ENCODE measurements at regions not wholly inside any gene's neighbourhood (a gene's known extent, or its start where the extent isn't known, plus 50 kb on each side); places are given as distances from the start of the nearest gene placed in this dataset.
"Not testable (repeated sequence)": the region's sequence is repeated elsewhere in the genome, so short reads cannot be mapped to it uniquely, and the experiment has no call there.

DNA sequence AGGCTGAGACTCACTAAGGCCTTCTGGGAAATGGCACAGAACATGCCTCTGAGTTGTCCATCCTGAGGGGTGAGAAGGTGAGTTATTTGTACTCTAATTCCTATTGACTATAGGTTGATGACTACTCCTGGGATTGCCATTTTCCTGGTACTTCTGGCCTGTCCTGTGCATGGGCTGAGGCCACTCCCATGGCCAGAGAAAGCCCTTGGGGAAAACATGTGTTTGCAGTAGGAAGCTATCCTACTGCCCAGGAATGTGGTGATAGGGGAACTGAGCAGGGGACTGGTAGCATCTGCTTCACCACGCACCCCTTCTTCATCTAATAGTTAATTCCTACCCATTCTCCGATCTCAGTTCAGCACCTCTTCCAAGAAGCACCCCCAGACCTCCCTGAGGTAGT, 62.6 kb upstream of the MEX3C start:
- no peak overlapping the region for H3K4me3 ChIP-seq (ENCODE audit: low read depth, low read length)
- in situ Hi-C loops (cut with HindIII; ENCODE audit: low sequenced_read_pairs): no loop called here
- no peak for DNase-seq (ENCODE audit: low read depth, low spot score)
- TF ChIP-seq, protein P1, sequence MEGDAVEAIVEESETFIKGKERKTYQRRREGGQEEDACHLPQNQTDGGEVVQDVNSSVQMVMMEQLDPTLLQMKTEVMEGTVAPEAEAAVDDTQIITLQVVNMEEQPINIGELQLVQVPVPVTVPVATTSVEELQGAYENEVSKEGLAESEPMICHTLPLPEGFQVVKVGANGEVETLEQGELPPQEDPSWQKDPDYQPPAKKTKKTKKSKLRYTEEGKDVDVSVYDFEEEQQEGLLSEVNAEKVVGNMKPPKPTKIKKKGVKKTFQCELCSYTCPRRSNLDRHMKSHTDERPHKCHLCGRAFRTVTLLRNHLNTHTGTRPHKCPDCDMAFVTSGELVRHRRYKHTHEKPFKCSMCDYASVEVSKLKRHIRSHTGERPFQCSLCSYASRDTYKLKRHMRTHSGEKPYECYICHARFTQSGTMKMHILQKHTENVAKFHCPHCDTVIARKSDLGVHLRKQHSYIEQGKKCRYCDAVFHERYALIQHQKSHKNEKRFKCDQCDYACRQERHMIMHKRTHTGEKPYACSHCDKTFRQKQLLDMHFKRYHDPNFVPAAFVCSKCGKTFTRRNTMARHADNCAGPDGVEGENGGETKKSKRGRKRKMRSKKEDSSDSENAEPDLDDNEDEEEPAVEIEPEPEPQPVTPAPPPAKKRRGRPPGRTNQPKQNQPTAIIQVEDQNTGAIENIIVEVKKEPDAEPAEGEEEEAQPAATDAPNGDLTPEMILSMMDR (IDR thresholded peaks at IDR 0.05; ENCODE audit: low read depth, low read length): no peak

DNA sequence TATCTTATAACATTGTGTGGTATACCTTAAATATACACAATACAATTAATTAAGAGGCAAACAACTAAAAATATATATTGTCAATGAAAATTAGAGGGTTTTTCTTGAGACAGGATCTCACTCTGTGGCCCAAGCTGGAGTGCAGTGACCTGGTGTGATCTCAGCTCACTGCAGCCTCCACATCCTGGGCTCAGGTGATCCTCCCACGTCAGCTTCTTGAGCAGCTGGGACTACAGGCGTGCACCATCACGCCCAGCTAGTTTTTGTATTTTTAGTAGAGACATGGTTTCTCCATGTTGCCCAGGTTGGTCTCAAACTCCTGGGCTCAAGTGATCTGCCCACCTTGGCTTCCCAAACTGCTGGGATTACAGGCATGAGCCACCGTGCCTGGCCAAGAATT, 68.6 kb upstream of the MEX3C start:
- in situ Hi-C loops (cut with HindIII; ENCODE audit: low sequenced_read_pairs); DNase-seq (ENCODE audit: low read depth, low spot score); H3K4me3 ChIP-seq (ENCODE audit: low read depth, low read length): not testable (repeated sequence)

DNA sequence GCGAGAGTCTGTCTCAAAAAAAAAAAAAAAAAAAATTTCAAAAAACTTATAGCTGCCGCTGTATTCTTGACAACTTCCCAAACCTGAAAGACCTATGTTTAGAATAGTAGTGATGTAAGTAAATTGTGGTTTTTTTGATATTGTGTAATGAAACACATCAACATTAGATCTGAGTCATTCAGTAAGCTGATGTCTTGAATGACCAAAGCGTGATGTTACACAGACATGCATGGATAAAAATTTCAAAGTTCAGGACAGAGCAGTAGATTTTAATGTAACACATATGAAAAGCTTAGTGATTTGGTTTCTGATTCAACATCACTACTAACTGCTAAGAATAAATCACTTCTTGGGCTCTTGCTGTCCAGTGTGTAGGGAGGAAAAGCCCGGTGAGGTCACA, 69.3 kb upstream of the MEX3C start:
- in situ Hi-C loops (cut with HindIII; ENCODE audit: low sequenced_read_pairs): no loop called here
- TF ChIP-seq, protein P1 (IDR thresholded peaks at IDR 0.05; ENCODE audit: low read depth, low read length): no peak
- no peak for DNase-seq (ENCODE audit: low read depth, low spot score)
- no peak overlapping the region for H3K4me3 ChIP-seq (ENCODE audit: low read depth, low read length)

DNA sequence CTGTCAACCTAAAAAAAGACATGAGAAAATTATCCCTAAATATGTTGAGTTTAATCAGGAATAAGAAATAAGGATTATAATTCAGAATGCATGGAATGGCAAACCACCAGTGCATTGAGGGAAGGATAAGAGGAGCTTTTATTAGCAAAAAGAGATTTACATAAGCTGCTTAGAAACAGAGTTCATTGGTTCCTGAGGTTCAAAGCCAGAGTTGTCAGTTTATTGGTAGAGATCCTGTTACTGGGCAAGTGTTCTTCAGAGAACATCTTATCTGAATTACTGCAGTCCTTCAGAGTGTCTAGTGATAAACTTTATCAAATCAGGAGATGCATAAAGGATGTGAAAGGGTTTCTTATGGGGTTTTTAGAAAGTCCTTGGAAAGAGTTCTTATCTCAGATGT, 76.0 kb upstream of the MEX3C start:
- no peak for DNase-seq (ENCODE audit: low read depth, low spot score)
- H3K4me3 ChIP-seq (ENCODE audit: low read depth, low read length): no peak overlapping the region
- in situ Hi-C loops (cut with HindIII; ENCODE audit: low sequenced_read_pairs): no loop called here
- TF ChIP-seq, protein P1 (IDR thresholded peaks at IDR 0.05; ENCODE audit: low read depth, low read length): no peak

DNA sequence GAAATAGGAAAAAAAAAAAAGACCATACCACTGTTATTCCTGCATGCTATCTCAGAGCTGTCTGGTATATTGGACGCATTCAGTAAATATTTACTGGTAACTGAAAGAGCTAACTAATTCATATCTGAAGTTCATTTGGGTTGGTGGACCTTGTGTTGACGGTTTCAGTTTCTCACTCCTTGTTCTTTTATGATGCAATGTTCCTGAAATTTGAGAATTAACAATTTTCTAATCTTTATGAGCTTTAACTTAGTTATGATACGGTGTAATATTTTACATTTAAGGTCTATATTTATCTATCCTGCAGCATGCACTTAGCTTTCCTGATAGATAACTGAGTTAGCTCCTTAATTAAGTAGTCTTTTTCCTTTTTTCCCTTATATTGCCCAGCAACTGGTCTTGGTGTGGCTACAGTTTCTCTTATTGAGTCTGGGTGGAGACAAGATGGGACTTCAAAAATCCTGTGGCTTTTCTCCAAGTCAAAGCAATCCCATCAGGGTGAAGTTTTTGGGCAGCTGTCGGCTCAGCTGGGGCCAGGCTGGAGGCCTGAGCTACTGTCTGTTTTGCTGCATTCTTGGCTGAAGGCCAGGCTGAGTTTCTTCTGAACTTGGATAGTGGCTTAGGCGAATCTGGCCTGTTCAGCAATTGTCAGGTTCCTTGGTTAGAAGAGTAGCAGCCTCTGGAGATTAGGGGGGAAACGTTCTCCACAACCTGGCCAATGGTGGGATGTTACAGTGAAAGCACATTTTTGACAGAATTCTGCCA, 78.4 kb upstream of the MEX3C start:
- no peak overlapping the region for H3K4me3 ChIP-seq (ENCODE audit: low read depth, low read length)
- peak; percentile 34 for DNase-seq (ENCODE audit: low read depth, low spot score)
- in situ Hi-C loops (cut with HindIII; ENCODE audit: low sequenced_read_pairs): no loop called here

DNA sequence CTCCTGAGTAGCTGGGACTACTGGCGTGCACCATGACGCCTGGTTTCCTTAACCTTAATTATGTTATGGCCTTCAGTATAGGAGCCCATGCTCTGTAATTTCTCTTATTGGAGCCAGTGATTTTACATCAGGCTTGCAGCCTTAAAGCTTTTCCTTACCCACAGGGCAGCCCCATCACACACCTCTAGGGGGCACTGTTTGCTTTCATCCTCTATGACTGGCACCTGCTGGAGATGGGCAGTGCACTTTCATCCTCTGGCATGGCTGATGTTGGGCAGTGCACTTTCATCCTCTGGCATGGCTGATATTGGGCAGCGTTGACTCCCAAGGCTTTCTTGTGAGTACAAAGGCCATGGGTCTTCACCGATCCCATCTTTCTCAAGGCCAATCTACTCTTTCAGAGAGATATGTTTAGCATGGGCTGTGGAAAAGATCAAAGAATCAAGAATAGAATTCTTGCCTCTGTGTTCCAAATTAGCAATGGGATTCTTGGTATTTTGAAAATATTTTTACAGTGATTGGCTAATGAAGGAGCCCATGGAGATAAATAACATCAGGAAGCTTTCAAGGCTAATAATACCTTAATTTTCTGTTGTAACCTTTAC, 80.7 kb upstream of the MEX3C start:
- TF ChIP-seq, protein P1 (IDR thresholded peaks at IDR 0.05; ENCODE audit: low read depth, low read length): peak; percentile 60
- in situ Hi-C loops (cut with HindIII; ENCODE audit: low sequenced_read_pairs): no loop called here
- no peak overlapping the region for H3K4me3 ChIP-seq (ENCODE audit: low read depth, low read length)
- peak; percentile 8 for DNase-seq (ENCODE audit: low read depth, low spot score)

More for the DNA sequence above, 78.4 kb upstream of the MEX3C start:
- TF ChIP-seq, protein P1 (IDR thresholded peaks at IDR 0.05; ENCODE audit: low read depth, low read length): no peak

DNA sequence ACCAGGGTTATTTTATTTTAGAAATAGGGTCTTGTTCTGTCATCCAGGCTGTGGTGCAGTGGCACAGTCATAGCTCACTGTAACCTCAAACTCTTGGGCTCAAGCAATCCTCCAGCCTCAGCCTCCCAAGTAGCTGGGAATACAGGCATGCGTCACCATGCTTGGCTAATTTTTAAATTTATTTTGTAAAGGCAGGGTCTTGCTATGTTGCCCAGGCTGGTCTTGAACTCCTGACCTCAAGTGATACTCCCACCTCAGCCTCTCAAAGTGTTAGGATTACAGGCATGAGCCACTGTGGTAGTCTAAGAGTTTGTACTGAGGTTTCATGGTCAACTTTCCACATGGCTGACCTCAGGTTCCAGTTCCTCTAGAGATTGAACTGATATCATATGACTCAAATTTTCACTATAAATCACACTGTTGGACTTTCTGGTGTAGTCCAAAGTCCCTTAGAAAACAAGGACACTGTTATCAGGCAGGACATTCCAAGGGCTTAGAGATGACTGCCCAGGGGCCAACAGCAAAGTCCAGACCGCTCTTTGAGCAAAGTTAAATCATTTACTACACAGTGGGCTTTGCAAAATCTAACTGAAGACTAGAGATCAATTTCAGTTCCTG, 82.0 kb upstream of the MEX3C start:
- TF ChIP-seq, protein P1 (IDR thresholded peaks at IDR 0.05; ENCODE audit: low read depth, low read length): no peak
- in situ Hi-C loops (cut with HindIII; ENCODE audit: low sequenced_read_pairs): no loop called here
- H3K4me3 ChIP-seq (ENCODE audit: low read depth, low read length): no peak overlapping the region
- no peak for DNase-seq (ENCODE audit: low read depth, low spot score)
